ENCODE measurements at regions not wholly inside any gene's neighbourhood (a gene's known extent, or its start where the extent isn't known, plus 50 kb on each side); places are given as distances from the start of the nearest gene placed in this dataset.

DNA sequence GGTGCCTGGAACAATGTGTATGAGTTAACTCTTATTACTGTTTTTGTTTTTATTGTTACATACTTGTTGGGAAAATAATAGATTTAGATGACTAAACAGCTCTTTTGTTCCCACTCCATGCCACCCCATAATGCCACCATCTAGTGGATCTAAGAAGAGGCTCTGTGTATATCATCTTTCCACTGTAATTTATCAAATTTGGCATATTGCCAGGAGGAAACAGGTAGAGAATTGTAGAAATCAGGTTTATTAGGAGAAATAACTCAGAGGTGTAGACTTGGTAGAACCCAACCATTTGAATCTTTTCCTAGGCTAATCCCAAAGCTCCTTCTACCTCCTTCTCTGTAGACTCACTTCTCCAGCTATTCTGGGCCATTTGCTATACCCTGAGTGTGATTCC lies 150.6 kb downstream of the GATB start:
- H3K27ac ChIP-seq (ENCODE audit: low read depth, low read length): no peak overlapping the region
- H3K27me3 ChIP-seq (ENCODE audit: control insufficient read depth, insufficient read depth, low read length, poor library complexity, severe bottlenecking): no peaks in the 10 kb centered on the region
- no peak for DNase-seq
- Mint-ChIP-seq H3K9me3 (no peaks in the 10 kb centered on the region), H3K36me3 (ENCODE audit: low read depth) (no peaks in the 10 kb centered on the region), H3K27ac (no peak overlapping the region), H3K27me3 (ENCODE audit: insufficient read depth) (no peaks in the 10 kb centered on the region), H3K4me1 (no peaks in the 10 kb centered on the region), H3K4me3 (no peak overlapping the region)
- no peaks in the 10 kb centered on the region for H3K36me3 ChIP-seq (ENCODE audit: control insufficient read depth, insufficient read depth, low read length)
- H3K9ac ChIP-seq (ENCODE audit: extremely low read depth, low read length, poor library complexity, severe bottlenecking): no peak overlapping the region
- H3K4me1 ChIP-seq (ENCODE audit: control insufficient read depth, insufficient read depth, low read length): no peaks in the 10 kb centered on the region
- no peaks in the 10 kb centered on the region for H3K9me3 ChIP-seq (ENCODE audit: control insufficient read depth, low read length)
- no peak overlapping the region for H3K4me3 ChIP-seq (ENCODE audit: low read length)
- TF ChIP-seq, protein P1, sequence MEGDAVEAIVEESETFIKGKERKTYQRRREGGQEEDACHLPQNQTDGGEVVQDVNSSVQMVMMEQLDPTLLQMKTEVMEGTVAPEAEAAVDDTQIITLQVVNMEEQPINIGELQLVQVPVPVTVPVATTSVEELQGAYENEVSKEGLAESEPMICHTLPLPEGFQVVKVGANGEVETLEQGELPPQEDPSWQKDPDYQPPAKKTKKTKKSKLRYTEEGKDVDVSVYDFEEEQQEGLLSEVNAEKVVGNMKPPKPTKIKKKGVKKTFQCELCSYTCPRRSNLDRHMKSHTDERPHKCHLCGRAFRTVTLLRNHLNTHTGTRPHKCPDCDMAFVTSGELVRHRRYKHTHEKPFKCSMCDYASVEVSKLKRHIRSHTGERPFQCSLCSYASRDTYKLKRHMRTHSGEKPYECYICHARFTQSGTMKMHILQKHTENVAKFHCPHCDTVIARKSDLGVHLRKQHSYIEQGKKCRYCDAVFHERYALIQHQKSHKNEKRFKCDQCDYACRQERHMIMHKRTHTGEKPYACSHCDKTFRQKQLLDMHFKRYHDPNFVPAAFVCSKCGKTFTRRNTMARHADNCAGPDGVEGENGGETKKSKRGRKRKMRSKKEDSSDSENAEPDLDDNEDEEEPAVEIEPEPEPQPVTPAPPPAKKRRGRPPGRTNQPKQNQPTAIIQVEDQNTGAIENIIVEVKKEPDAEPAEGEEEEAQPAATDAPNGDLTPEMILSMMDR (conservative IDR thresholded peaks at IDR 0.05): no peak

- Mint-ChIP-seq H3K4me3 (no peak overlapping the region), H3K36me3 (ENCODE audit: low read depth) (no peaks in the 10 kb centered on the region), H3K9me3 (no peaks in the 10 kb centered on the region), H3K4me1 (no peaks in the 10 kb centered on the region), H3K27me3 (ENCODE audit: insufficient read depth) (no peaks in the 10 kb centered on the region), H3K27ac (no peak overlapping the region)
- no peak overlapping the region for H3K9ac ChIP-seq (ENCODE audit: extremely low read depth, low read length, poor library complexity, severe bottlenecking)
- H3K36me3 ChIP-seq (ENCODE audit: control insufficient read depth, insufficient read depth, low read length): no peaks in the 10 kb centered on the region
- H3K4me1 ChIP-seq (ENCODE audit: control insufficient read depth, insufficient read depth, low read length): no peaks in the 10 kb centered on the region
- H3K27ac ChIP-seq (ENCODE audit: low read depth, low read length): no peak overlapping the region
- H3K9me3 ChIP-seq (ENCODE audit: control insufficient read depth, low read length): no peaks in the 10 kb centered on the region
- H3K27me3 ChIP-seq (ENCODE audit: control insufficient read depth, insufficient read depth, low read length, poor library complexity, severe bottlenecking): no peaks in the 10 kb centered on the region
- no peak for DNase-seq
- no peak overlapping the region for H3K4me3 ChIP-seq (ENCODE audit: low read length)
- TF ChIP-seq, protein P1 (conservative IDR thresholded peaks at IDR 0.05): no peak
Observed at GRCh38 chr4:151611960-151612359, 148.8 kb downstream of the GATB start.

GRCh38 chr4:151613290-151613689 lies 147.5 kb downstream of the GATB start:
- Mint-ChIP-seq H3K9me3 (no peaks in the 10 kb centered on the region), H3K27me3 (ENCODE audit: insufficient read depth) (no peaks in the 10 kb centered on the region), H3K27ac (no peak overlapping the region), H3K36me3 (ENCODE audit: low read depth) (no peaks in the 10 kb centered on the region), H3K4me1 (no peaks in the 10 kb centered on the region), H3K4me3 (no peak overlapping the region)
- H3K36me3 ChIP-seq (ENCODE audit: control insufficient read depth, insufficient read depth, low read length): no peaks in the 10 kb centered on the region
- H3K4me1 ChIP-seq (ENCODE audit: control insufficient read depth, insufficient read depth, low read length): no peaks in the 10 kb centered on the region
- H3K4me3 ChIP-seq (ENCODE audit: low read length): no peak overlapping the region
- 91% methylated on average over 3 of the region's 3 CpGs; no CpG with 5 or more reads in 1 of the 2 experiments for WGBS, 2 experiments (ENCODE audit: insufficient coverage in 1 of 2, insufficient read length in 1 of 2)
- H3K9ac ChIP-seq (ENCODE audit: extremely low read depth, low read length, poor library complexity, severe bottlenecking): no peak overlapping the region
- no peak for DNase-seq
- no peaks in the 10 kb centered on the region for H3K27me3 ChIP-seq (ENCODE audit: control insufficient read depth, insufficient read depth, low read length, poor library complexity, severe bottlenecking)
- no peaks in the 10 kb centered on the region for H3K9me3 ChIP-seq (ENCODE audit: control insufficient read depth, low read length)
- TF ChIP-seq, protein P1 (conservative IDR thresholded peaks at IDR 0.05): no peak
- no peak overlapping the region for H3K27ac ChIP-seq (ENCODE audit: low read depth, low read length)

Data from endodermal cell (in vitro differentiated cells).